LNCAP (cell line): ENCODE measurements at regions not wholly inside any gene's neighbourhood (a gene's known extent, or its start where the extent isn't known, plus 50 kb on each side); places are given as distances from the start of the nearest gene placed in this dataset.

Experiments
- TF ChIP-seq, protein P1 (sequence below): fragments of 450-650 bp; IDR thresholded peaks from 2 replicates; pipeline ENCODE4 v1.5.1; 2017; ENCODE audit warnings: mild to moderate bottlenecking

DNA sequence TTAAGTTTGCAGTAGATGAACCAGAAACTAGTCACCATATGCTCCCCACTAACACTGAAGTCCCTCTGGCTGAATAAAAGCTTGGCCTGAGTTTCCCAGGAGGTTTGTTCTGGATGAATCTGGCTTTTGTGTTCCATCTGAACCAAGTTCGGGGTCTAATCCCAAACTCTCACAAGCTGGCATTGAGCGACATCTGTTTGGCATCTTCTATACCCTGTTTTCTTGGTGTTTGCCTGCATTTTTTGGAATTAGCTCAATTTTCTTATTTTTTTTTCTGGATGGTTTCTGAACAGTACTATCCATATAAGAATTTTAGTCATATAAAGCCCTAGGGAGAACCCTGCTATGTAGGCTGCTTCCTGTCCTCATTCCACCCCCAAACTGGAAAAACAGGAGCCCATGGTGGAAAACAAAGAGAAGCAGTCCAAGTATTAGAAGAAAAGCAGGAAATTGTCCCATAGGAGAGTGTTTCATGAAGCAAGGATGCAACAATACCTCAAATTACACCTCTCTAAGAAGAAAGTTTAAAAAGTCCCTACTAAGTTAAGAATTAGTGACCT is 737.1 kb downstream of the DHX35 start:
- TF ChIP-seq, protein P1, sequence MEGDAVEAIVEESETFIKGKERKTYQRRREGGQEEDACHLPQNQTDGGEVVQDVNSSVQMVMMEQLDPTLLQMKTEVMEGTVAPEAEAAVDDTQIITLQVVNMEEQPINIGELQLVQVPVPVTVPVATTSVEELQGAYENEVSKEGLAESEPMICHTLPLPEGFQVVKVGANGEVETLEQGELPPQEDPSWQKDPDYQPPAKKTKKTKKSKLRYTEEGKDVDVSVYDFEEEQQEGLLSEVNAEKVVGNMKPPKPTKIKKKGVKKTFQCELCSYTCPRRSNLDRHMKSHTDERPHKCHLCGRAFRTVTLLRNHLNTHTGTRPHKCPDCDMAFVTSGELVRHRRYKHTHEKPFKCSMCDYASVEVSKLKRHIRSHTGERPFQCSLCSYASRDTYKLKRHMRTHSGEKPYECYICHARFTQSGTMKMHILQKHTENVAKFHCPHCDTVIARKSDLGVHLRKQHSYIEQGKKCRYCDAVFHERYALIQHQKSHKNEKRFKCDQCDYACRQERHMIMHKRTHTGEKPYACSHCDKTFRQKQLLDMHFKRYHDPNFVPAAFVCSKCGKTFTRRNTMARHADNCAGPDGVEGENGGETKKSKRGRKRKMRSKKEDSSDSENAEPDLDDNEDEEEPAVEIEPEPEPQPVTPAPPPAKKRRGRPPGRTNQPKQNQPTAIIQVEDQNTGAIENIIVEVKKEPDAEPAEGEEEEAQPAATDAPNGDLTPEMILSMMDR = no peak

- TF ChIP-seq, protein P1 = no peak
These were observed 736.6 kb downstream of the DHX35 start for GRCh38 chr20:39698752-39699151.

GRCh38 chr20:39691151-39691862 is 729.2 kb downstream of the DHX35 start:
- TF ChIP-seq, protein P1 = no peak

DNA sequence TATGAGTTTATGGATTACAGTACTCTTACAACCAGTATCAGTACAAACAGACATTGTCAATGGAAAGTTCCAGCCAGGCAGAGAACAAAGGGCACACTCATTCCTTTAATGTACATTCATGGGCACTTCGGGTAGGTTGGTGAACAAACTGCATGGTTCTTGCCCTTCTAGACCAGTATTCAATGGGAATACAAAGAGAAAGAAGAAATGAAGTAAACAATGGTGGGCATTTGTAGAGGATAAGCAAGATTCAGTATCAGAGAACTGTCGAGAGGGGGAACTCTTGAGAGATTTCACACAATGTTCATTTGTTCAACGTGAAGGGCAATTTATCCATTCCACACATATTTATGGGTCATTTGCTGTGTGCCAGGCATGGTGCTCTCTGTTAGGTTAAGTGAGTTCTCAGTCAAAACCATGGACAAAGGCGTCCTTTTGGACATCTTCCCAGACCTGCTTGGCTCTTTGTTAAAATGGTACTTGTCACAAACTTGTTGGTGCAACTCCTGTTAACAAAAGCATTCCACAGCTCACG is 714.8 kb downstream of the DHX35 start:
- TF ChIP-seq, protein P1 = no peak

DNA sequence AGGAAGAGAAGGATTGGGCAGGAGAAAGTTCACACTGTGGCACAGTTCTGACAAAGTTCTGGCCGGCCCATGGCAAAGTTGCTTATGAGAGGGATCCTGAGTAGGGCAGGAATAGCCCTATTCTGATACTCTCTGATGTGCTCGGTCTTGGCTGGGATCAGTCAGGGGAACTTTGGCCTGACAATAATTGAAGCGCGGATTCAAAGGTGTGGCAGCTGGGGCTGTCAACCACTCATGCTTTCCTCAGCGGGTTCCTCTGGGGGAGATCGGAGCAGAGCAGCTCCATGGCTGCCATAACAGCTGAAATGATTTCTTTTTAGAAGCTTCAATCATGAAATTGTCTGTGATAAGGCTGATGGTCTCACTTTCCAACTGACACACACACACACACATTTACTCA is 714.1 kb downstream of the DHX35 start:
- TF ChIP-seq, protein P1 = no peak

GRCh38 chr20:39674842-39675241 is 712.7 kb downstream of the DHX35 start:
- TF ChIP-seq, protein P1 = no peak

- TF ChIP-seq, protein P1 = no peak
These were observed 708.8 kb downstream of the DHX35 start for GRCh38 chr20:39670988-39671387.
